ENCODE measurements at regions not wholly inside any gene's neighbourhood (a gene's known extent, or its start where the extent isn't known, plus 50 kb on each side); places are given as distances from the start of the nearest gene placed in this dataset.

DNA sequence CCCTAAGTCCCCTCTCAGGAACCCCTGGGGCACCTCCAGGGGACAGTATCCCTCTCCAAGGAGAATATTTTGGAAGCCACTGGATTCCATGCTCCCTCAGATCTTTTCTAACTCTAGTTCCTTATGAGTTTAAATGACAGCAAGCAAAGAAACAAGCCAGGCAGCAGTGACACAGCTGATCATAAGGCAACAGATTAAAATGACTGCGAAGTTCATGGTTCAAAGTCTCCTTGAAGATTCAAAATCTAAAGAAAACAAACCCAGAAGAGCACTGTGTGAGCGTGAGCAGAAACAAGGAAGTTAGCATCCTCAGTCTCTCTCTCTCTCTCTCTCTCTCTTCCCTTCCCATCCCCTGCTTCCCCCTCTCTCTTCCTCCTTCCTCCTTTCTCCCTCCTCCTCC lies 316.7 kb upstream of the SLC30A5 start:
- TF ChIP-seq, protein P1, sequence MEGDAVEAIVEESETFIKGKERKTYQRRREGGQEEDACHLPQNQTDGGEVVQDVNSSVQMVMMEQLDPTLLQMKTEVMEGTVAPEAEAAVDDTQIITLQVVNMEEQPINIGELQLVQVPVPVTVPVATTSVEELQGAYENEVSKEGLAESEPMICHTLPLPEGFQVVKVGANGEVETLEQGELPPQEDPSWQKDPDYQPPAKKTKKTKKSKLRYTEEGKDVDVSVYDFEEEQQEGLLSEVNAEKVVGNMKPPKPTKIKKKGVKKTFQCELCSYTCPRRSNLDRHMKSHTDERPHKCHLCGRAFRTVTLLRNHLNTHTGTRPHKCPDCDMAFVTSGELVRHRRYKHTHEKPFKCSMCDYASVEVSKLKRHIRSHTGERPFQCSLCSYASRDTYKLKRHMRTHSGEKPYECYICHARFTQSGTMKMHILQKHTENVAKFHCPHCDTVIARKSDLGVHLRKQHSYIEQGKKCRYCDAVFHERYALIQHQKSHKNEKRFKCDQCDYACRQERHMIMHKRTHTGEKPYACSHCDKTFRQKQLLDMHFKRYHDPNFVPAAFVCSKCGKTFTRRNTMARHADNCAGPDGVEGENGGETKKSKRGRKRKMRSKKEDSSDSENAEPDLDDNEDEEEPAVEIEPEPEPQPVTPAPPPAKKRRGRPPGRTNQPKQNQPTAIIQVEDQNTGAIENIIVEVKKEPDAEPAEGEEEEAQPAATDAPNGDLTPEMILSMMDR (IDR thresholded peaks at IDR 0.05), result no peak
- TF ChIP-seq EZH2 (IDR thresholded peaks at IDR 0.05; ENCODE audit: borderline replicate concordance, insufficient read depth, low read depth, low read length, poor library complexity, severe bottlenecking), result no peak
